GM12891 (cell line): ENCODE measurements at regions not wholly inside any gene's neighbourhood (a gene's known extent, or its start where the extent isn't known, plus 50 kb on each side); places are given as distances from the start of the nearest gene placed in this dataset.

Experiments
- POLR2A ChIP-seq: IDR thresholded peaks from 2 replicates; pipeline ENCODE4 v1.6.1; 2011; ENCODE audit warnings: low read depth, low read length, control low read depth
- POLR2AphosphoS5 ChIP-seq: IDR thresholded peaks from 2 replicates; pipeline ENCODE4 v1.6.1; 2011; ENCODE audit warnings: low read depth, low read length, control low read depth
- POU2F2 ChIP-seq: IDR thresholded peaks from 2 replicates; pipeline ENCODE4 v1.6.1; 2011; ENCODE audit warnings: low read depth, mild to moderate bottlenecking, control low read depth, low read length, moderate library complexity
- SPI1 ChIP-seq: IDR thresholded peaks from 2 replicates; pipeline ENCODE4 v1.6.1; 2011; ENCODE audit warnings: low read depth, low read length, control low read depth
- TAF1 ChIP-seq: IDR thresholded peaks from 2 replicates; pipeline ENCODE4 v1.6.1; 2011; ENCODE audit warnings: low read depth, low read length, control low read depth

DNA sequence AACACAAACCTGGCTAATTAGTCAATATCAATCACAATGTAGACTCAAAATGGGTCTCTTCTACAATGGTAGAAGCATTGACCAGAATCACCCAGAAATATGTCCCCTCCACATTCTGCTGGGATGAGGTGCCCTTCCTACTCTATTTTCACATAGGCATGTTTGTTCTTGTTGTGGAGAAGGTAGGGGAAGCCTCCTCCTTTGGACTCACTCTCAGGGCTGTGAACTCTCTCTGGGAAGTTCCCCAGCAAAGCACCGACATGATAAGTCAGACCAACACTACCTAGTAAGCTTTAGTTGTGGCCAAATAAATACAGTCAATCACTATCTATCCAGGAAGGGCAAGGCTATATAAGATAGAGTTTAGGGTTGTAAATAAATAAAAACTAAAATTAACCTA is 194.5 kb upstream of the UBL3 start:
- no peak for TF ChIP-seq TAF1
- TF ChIP-seq POLR2A: no peak
- no peak for TF ChIP-seq POLR2AphosphoS5
- no peak for TF ChIP-seq POU2F2
- TF ChIP-seq SPI1: no peak
